Neural cell (in vitro differentiated cells): ENCODE measurements at regions not wholly inside any gene's neighbourhood (a gene's known extent, or its start where the extent isn't known, plus 50 kb on each side); places are given as distances from the start of the nearest gene placed in this dataset.

Experiments
- H2AFZ ChIP-seq: fragments of 200-600, 300-800 bp; sonication (generic), shearing (Covaris generic); 2 replicates; pipeline ENCODE4 v1.6.0; 2014; ENCODE audit warnings: low read depth, mild to moderate bottlenecking, antibody characterized with exemption, low read length, moderate library complexity
- H3F3A ChIP-seq: fragments of 200-600 bp; shearing (Covaris generic); 2 replicates; pipeline ENCODE4 v1.6.1; 2016; ENCODE audit warnings: mild to moderate bottlenecking, moderate library complexity, mixed read lengths, antibody characterized with exemption, low read length; ENCODE audit not compliant: insufficient read depth, poor library complexity, severe bottlenecking
- H3K27ac ChIP-seq: fragments of 200-600, 300-800 bp; sonication (generic), shearing (Covaris generic); 2 replicates; pipeline ENCODE4 v1.5.1; 2014; ENCODE audit warnings: mild to moderate bottlenecking, low read length, moderate library complexity
- H3K27me3 ChIP-seq: fragments of 300-800, 200-600 bp; sonication (generic), shearing (Covaris generic); 2 replicates; pipeline ENCODE4 v1.6.0; 2014; ENCODE audit warnings: mild to moderate bottlenecking, low read depth, low read length, moderate library complexity; ENCODE audit not compliant: insufficient read depth
- H3K36me3 ChIP-seq: fragments of 300-800, 200-600 bp; sonication (generic), shearing (Covaris generic); 2 replicates; pipeline ENCODE4 v1.5.1; 2014; ENCODE audit warnings: mild to moderate bottlenecking, antibody characterized with exemption, low read length, moderate library complexity; ENCODE audit not compliant: insufficient read depth
- H3K4me2 ChIP-seq: fragments of 300-800, 200-600 bp; sonication (generic), shearing (Covaris generic); 2 replicates; pipeline ENCODE4 v1.6.0; 2014; ENCODE audit warnings: mild to moderate bottlenecking, low read length
- H3K4me3 ChIP-seq: fragments of 300-800, 200-600 bp; sonication (generic), shearing (Covaris generic); 2 replicates; pipeline ENCODE4 v1.5.1; 2014; ENCODE audit warnings: mild to moderate bottlenecking, low read length, moderate library complexity
- H3K79me2 ChIP-seq: fragments of 200-600 bp; shearing (Covaris generic); replicated peaks from 2 replicates; pipeline ENCODE4 v1.6.0; 2014; ENCODE audit warnings: mild to moderate bottlenecking, low read length, moderate library complexity; ENCODE audit not compliant: insufficient read depth
- H3K9ac ChIP-seq: fragments of 300-800, 200-600 bp; sonication (generic), shearing (Covaris generic); 2 replicates; pipeline ENCODE4 v1.6.1; 2016; ENCODE audit warnings: mild to moderate bottlenecking, low read length, mixed read lengths
- H3K9me2 ChIP-seq: fragments of 200-600 bp; shearing (Covaris generic); 2 replicates; pipeline ENCODE4 v1.6.1; 2016; ENCODE audit warnings: mild to moderate bottlenecking, low read length, mixed read lengths; ENCODE audit not compliant: insufficient read depth
- H3K9me3 ChIP-seq: fragments of 200-600, 300-800 bp; sonication (generic), shearing (Covaris generic); 2 replicates; pipeline ENCODE4 v1.6.1; 2016; ENCODE audit warnings: mild to moderate bottlenecking, mixed run types, low read length, moderate library complexity, mixed read lengths
- H4K20me1 ChIP-seq: fragments of 200-600 bp; shearing (Covaris generic); 2 replicates; pipeline ENCODE4 v1.6.1; 2016; ENCODE audit warnings: mild to moderate bottlenecking, mixed run types; ENCODE audit not compliant: insufficient read depth
- CTCF ChIP-seq: fragments of 450-650 bp; IDR thresholded peaks from 2 replicates; pipeline ENCODE4 v1.5.1; 2014; ENCODE audit warnings: antibody characterized with exemption, mild to moderate bottlenecking, moderate library complexity; ENCODE audit not compliant: poor library complexity, severe bottlenecking
- EP300 ChIP-seq: fragments of 450-650 bp; conservative IDR thresholded peaks from 2 replicates; pipeline ENCODE4 v1.6.1; 2014; ENCODE audit warnings: antibody characterized with exemption, mild to moderate bottlenecking, moderate library complexity; ENCODE audit not compliant: poor library complexity, severe bottlenecking
- EZH2 ChIP-seq: fragments of 200-600, 300-800 bp; shearing (Covaris generic), sonication (generic); IDR thresholded peaks from 2 replicates; pipeline ENCODE4 v1.6.1; 2014; ENCODE audit warnings: antibody characterized with exemption, low read length, borderline replicate concordance, mild to moderate bottlenecking; ENCODE audit not compliant: insufficient read depth, poor library complexity, severe bottlenecking
- MXI1 ChIP-seq: fragments of 450-650 bp; conservative IDR thresholded peaks from 2 replicates; pipeline ENCODE4 v1.6.1; 2014; ENCODE audit warnings: antibody characterized with exemption, mild to moderate bottlenecking; ENCODE audit not compliant: poor library complexity, severe bottlenecking
- POLR2AphosphoS5 ChIP-seq: IDR thresholded peaks from 2 replicates; pipeline ENCODE4 v1.6.1; 2012
- RAD21 ChIP-seq: fragments of 450-650 bp; conservative IDR thresholded peaks from 2 replicates; pipeline ENCODE4 v1.6.1; 2014; ENCODE audit warnings: antibody characterized with exemption, mild to moderate bottlenecking, moderate library complexity
- REST ChIP-seq: IDR thresholded peaks from 2 replicates; pipeline ENCODE4 v1.6.1; 2012; ENCODE audit warnings: borderline replicate concordance
- SMC3 ChIP-seq: fragments of 450-650 bp; conservative IDR thresholded peaks from 2 replicates; pipeline ENCODE4 v1.6.1; 2014; ENCODE audit warnings: antibody characterized with exemption, mild to moderate bottlenecking, moderate library complexity; ENCODE audit not compliant: poor library complexity
- TAF1 ChIP-seq: IDR thresholded peaks from 2 replicates; pipeline ENCODE4 v1.6.1; 2012; ENCODE audit warnings: low read depth

GRCh38 chr12:92503971-92504593 lies 198.7 kb upstream of the PLEKHG7 start:
- no peak overlapping the region for H3K27ac ChIP-seq
- no peak overlapping the region for H3K4me3 ChIP-seq
- TF ChIP-seq EZH2: no peak
- TF ChIP-seq RAD21: no peak
- TF ChIP-seq CTCF: no peak
- TF ChIP-seq POLR2AphosphoS5: no peak
- no peak for TF ChIP-seq SMC3
- no peak for TF ChIP-seq REST
- no peak for TF ChIP-seq EP300
- no peak for TF ChIP-seq TAF1
- H3K36me3 ChIP-seq: no peaks in the 10 kb centered on the region
- no peaks in the 10 kb centered on the region for H3F3A ChIP-seq
- no peak overlapping the region for H3K9ac ChIP-seq
- H3K27me3 ChIP-seq: no peaks in the 10 kb centered on the region
- no peak overlapping the region for H2AFZ ChIP-seq
- no peaks in the 10 kb centered on the region for H3K79me2 ChIP-seq
- no peaks in the 10 kb centered on the region for H3K9me2 ChIP-seq
- H3K4me2 ChIP-seq: no peak overlapping the region
- H3K9me3 ChIP-seq: no peaks in the 10 kb centered on the region
- no peaks in the 10 kb centered on the region for H4K20me1 ChIP-seq

GRCh38 chr12:92503029-92503931 lies 199.5 kb upstream of the PLEKHG7 start:
- TF ChIP-seq RAD21: no peak
- TF ChIP-seq REST: no peak
- no peak for TF ChIP-seq MXI1
- no peak for TF ChIP-seq EP300
- TF ChIP-seq SMC3: no peak
- TF ChIP-seq EZH2: no peak
- no peak for TF ChIP-seq CTCF
- no peak for TF ChIP-seq TAF1
- TF ChIP-seq POLR2AphosphoS5: no peak
- Histone ChIP-seq H3K9ac (no peak overlapping the region), H4K20me1 (no peaks in the 10 kb centered on the region), H3K9me2 (no peaks in the 10 kb centered on the region), H3K4me3 (no peak overlapping the region), H3K27ac (no peak overlapping the region), H3K4me2 (no peak overlapping the region), H3K79me2 (no peaks in the 10 kb centered on the region), H3K9me3 (no peaks in the 10 kb centered on the region), H3K36me3 (no peaks in the 10 kb centered on the region), H2AFZ (no peak overlapping the region), H3F3A (no peaks in the 10 kb centered on the region), H3K27me3 (no peaks in the 10 kb centered on the region)
